Hematopoietic multipotent progenitor cell treated with erythropoietin and hydrocortisone succinate and interleukin-3 and kit ligand, for 4 days (in vitro differentiated cells): ENCODE measurements at regions not wholly inside any gene's neighbourhood (a gene's known extent, or its start where the extent isn't known, plus 50 kb on each side); places are given as distances from the start of the nearest gene placed in this dataset.
"Not testable (repeated sequence)": the region's sequence is repeated elsewhere in the genome, so short reads cannot be mapped to it uniquely, and the experiment has no call there.

Source experiments
- DNase-seq: peaks from one replicate; pipeline ENCODE4 v3.0.0-alpha.2; 2015

DNA sequence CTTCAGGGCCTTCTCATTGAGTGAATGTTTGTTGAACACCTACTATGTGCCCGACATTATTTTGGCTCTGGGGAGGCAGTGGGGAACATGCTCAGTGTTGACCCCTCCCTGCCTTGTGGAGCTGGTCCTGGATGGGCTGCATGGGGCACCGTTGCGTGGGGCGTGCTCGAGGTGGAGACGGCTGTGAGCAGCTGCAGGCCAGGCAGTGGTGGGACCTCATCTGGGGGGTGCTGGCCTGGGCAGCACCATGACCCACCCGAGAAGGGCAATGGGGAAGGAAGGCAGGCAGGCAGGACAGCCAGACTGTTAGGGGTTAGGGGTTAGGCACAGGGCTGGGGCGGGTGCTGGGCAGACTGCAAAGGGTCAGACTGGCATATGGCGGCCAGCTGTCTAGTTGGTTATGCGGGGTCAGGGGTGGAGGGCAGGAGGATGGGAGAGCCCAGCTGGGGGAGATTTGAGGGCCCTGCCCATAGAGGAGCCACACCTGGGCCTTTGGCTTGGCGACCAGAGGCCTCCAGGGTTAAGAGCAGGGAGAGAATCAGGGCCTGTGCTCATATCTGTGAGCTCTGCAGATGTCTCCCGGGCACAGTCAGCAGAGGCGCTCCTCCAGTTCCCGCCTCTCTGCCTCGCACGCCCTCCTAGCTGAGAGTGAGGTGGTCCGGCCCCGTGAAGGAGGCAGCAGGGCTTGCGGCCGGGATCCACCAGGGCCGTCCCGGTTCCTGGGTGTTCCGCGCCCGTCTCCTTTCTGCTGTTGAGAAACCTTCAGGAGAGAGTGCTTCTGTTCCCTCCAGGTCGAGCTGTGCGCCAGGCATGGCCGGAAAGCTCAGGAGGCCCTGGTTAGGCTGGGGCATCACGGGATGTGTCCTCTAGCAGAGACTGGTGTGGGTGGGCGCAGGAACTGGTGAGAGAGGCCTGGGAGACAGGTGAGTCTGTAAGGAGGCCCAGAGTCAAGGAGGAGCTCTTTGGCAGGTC, 73.3 kb downstream of the RGS12 start:
- DNase-seq, result no peak

DNA sequence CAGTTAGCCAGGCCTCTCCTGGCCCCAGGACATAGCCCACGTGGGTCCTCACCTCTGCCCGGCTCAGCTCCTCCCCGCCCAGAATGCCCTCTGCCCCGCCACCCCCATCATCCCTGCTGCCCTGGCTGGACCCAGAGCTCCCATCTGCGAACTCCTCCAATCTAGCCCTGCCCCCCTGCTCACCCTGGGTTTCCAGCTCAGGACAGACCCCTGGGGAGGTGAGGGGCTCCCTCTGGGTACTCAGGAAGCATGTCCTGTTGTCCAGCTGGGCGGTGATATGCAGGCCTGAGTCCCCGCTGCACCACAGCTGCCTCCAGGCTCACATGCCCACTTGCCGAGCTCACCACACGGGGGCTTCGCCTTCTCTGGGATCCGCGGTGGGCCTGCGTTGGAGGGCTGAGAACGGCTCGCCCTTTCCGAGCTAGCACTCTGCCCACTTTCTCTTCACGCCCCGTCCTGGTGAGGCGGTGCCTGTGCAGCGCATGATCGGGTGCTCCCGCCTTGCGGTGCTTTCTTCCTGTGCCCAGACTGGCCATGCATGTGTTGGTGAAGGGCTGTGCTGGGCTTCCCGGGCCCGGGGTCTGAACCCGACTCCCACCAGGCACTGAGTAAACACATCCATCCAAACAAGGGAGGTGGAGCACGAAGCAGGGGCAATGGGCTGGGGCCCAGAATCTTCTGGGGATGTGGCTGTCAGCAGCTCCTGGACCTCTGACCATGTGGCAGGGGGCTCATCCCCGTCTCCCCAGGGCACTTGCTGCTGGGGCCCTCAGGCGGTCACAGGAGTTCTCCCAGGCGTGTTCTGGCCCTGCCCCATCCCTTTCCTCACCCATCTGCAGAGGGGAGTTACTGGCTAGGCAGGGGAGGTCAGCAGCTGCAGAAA, 74.3 kb downstream of the RGS12 start:
- DNase-seq, result no peak

DNA sequence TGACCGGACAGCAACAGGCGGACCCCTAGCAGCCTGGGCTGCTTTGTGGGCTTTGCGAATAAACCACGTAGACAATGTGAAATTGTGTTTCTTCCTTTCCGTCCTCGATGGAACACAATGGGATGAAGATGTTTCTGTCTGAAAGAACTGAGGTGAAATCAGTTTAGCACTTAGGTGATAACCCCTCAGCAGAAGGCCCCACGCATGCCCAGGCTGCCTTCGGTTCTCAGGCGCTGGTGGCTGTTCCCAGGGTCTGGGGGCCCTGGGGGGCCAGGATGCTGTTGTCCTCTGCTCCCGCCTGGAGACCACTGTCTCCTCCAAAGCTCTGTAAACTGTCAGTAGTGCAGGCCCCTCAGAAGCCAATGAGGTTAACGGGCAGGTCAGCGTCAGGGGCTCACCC, 73.9 kb upstream of the HGFAC start:
- no peak for DNase-seq

DNA sequence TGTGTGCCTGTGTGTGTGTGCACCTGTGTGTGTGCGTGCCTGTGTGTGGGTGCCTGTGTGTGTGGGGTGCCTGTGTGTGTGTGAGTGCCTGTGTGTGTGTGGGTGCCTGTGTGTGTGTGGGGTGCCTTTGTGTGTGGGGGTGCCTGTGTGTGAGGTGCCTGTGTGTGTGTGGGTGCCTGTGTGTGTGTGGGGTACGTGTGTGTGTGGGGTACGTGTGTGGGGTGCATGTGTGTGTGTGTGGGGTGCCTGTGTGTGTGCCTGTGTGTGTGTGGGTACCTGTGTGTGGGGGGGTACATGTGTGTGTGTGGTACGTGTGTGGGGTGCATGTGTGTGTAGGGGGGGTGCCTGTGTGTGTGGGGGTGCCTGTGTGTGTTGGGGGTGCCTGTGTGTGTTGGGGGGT, 73.4 kb upstream of the HGFAC start:
- DNase-seq, result no peak

DNA sequence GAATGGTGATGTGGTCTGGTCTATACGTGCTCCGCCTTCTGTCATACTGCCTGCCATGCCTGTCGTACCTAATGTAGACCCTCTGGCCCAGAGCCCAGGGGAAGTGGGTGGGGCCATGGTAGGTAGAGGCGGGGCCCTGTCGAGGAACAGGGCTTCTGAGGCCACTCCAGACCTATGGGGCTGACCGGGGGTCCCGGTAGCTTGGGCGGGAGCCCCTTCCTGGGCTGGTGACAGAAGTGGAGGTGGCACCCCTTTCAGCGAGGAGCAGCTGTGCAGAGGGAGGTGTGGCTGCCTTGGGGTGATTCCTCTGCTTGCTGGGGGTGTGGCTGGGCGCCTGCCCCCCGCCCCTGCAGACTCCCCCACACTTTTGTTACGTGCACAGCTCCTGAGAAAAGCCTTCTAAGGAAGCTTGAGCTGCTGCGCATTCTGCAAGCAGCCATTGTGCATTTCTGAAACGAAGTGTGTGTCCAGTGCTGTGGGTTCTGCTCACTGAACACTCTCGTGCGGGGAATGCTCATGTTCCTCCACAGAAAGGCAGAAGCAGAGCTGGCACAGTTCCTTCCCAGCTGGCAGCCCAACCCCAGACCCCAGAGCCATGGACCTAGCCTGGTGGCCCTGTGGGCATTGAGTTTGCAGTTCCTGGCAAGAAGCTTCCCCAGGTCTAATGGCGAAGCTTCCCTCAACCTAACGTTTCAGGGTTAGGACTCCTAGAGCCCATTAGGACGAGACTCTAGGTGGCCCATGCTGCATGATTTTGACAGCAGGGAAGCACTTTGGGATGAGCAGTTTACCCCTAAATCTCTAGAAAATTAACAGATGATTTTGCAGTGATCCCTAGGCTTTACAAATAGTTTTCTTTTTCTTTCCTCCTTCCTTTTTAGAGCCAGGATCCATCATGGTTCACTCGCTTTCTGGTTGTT, 72.7 kb upstream of the HGFAC start:
- peak; percentile 35 for DNase-seq

DNA sequence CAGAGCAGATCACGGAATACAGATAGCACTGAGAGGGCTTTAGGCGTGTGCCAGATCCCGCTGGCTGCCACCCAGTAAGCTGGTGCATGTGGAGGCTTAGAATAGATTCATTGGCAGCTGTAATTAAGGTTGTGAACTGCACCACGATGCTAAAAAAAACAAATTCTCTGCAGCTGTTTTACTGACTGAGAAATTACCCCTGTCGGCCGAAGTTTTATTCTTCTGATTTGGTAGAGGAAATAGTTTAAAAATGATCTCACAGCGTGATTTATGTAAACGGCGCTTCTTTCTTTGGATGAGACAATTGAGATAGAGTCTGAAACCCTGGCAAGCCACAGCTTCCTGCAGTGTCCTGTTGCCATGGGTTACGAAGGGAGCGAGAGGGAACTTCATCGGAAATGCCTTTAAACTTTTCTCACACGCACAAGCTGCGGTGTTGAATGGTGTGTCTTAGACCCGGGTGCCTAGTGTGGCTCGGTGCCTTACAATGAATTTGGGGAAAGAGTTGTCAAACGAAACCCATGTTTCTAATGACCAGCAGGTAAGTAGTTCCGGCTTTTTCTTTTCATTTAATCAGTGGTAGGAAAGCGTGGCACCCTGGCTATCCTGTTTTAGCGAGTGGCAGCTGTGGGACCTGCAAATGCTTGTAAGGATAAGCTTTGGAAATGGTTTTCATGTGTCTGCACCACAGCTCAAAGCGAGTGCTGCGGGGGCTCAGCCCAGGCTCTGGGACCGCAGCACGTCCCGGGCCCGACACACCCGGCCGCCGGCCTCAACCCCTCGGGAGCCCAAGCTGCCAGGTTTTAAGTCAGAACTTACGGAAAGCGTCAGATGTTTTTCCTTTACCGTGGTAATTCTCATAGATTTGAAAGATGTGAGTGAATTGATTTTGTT, 71.7 kb upstream of the HGFAC start:
- peak; percentile 79 for DNase-seq

DNA sequence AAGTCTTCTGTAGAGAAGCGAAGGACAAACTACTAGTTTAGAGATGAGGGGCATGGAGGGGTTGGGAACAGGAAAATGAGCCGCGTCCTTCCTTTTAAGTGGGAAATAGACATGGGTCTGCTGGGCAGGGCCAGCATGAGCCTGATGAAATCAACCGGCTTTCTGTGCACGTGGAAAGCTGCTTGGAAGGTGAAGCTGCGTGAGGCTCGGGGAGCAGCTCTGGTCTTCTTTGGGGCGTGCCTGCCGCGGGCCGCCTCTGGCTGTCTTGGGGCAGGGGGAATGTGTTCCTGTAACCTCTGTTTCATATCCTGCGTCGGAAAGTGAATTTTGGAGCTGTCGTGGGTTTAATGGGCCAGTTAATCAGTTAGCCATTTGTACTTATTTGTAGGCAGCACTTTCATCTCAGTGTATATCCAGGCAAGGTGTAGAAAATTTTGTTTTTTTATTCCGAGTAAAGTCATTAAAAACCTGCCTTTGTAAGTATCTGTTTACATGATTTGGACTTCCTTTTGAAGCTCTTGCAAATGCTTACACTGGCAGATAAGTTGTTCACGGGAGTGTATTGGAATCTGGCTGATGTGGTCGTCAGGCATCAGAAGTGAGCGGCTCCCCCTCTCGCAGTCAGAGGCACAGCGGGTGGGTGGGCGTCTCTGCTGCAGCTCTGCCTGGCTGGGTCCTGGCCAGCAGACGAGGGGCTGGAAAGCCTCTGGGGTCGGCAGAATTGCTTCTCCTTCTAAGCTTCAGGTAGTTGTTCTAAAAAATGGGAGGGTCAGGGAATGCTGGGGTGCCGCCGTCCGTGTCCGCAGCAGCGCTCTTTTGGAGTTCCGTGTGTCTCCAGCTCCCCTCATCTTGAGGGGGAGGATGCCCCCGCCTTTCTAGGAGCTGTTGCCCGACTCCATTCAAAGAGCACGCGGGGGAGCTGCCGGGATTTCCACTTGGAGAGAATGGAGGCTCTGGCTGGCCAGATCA, 70.5 kb upstream of the HGFAC start:
- DNase-seq, result no peak

DNA sequence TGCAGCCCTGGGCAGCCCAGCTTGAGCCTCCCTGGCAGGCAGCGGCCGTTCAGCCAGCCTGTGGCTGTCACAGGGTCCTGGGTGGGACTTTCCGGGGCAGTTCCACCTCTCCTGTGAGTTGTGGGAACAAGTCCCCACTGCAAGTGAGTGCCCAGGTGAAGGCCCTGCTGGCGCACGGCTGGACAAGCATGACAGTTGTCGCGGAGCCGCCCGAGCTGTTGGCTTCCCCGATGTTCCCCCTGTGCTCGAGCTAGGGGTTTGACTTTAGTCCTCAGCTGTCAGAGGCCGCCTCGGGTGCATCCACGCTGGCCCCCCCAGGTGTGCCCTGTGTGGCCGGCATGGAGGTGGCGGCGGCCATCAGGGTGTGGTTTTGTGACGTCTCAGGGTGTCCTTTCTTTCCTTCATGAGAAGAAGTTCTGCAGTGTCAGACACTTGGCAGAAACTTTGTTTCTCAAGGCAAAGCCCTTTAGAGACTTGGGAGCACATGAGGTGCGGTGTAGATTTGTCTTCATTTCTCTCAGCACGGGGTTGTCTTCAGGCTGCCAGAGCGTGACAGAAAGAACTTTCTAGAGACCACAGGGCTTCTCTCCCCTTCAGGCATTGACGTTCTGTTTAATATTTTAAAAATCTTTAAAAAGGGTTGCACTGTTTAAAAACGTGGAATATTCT, 69.4 kb upstream of the HGFAC start:
- DNase-seq, result no peak

DNA sequence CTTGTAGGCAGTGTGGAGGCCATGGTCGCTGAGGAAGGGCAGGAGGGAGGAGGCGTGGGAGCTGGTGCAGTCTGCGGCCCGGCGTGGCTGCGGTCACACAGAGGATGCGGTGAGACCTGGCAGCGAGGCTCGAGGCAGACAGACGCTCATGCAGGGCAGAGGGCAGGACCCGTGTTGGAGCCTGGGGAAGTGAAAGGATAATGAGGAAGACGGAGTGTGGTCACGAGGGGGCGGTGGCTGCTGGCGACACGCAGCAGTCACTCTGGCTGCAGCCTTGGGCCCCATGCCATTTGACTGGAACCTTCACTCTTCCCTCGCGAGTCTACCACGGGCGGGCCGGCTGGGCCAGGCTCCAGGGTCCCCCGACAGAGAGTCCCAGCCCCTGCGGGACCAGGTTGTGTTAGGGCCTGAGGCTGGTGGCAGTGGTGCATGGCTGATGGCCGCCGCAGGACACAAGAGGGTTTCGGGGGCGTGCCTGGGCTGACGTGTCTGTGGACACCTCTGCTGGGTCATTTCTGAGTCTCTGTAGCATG, 68.8 kb upstream of the HGFAC start:
- peak; percentile 72 for DNase-seq

DNA sequence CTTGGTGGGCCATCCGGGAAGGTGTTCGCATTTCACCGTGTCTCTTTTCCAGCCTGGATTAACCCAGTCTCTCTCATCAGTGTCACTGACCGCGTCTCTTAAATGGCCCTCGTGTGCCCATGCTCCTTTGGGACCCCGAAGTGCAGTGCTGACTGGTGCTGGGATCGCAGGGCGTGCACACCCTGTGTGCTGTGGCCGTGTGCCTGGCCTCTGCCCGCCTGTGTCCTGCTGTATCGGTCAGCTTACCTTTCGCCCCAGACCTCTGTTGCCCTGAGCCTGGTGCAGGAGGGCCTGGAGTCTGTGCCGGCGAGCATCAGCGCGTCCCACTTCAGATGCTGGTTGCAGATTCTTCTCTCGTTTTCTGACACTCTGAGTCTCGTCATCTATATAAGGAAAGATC, 68.3 kb upstream of the HGFAC start:
- no peak for DNase-seq

DNA sequence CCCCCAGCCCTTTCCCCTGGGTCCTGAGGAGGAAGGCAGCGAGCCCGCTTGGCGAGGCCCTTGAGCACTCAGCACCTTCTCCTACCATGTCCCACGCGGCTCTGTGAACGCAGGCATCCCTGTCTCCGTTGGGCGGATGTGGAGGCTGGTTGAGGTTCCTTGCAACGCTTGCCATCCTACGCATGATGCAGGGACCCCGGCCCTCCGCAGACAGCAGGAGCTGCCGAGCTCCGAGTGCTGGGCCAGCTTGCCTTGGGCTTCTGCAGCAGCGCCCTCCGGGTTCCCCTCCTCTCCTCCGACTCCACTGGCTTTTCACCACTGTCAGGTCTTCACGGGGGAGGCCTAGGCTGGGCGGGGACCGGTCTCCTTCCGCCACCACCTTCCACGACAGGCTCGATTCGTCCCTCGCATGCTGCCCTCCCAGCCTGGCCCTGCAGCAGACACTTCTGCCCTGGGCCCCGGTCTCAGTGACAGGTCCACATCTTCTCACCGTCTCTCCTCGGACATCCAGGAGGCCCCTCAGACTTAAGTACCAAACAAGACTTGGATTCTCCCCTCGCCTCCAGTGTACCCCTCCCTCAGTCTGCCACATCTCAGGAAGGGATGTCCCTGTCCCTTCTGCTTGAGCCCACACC, 67.6 kb upstream of the HGFAC start:
- no peak for DNase-seq

DNA sequence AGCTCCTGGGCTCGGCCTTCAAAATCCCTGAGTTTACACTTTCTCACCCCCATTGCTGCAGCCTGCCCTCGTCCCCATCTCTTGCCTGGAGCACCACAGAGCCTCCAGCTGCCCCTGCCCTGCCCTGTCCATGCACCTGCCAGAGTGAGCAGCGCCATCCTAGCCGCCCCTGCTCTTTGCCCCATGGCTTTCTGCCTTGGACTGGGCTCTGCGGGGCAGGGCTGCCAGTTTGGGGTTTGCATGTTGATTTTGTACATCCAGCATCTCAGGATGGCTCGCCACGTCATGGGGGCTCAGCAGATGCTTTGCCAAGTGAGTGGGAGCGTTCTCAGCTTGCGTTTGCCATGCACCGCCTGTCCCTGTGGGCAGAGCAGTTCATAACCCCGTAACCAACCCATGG, 67.1 kb upstream of the HGFAC start:
- no peak for DNase-seq

DNA sequence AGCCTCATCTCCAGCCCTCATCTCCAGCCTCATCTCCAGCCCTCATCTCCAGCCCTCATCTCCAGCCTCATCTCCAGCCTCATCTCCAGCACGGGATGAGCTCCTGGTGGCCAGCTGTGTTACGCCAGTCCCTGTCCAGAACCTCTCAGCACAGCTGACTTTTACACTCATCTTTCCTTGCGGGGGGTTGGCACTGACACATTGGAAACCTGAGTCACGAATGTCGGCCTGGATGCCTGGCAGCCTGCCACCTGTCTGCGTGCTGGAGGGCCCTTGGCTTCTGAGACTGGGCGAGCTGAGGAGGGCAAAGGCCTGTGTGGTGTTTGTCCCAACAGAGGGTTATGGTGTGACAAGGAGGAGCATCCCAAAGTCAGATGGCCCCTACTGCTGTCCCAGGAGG, 66.1 kb upstream of the HGFAC start:
- DNase-seq, result no peak

DNA sequence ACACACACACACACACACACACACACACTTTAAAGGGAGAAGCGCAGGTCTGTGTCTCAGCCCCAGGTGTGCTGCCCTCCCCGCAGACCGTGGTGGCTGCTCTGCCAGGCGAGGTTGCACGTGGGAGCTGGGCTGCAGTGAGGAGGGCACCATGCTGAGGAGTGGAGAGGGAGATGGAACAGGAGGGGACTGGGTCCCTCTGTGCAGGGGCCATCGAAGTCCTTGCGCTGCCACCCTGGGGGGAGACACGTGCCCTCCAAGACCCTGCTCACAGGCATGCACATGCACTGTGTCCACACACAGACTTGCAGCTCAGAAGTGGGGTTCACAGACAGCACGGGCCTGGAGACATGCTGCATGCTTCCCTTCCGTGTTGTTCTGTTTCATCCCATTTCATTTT, 65.5 kb upstream of the HGFAC start:
- DNase-seq, result no peak

DNA sequence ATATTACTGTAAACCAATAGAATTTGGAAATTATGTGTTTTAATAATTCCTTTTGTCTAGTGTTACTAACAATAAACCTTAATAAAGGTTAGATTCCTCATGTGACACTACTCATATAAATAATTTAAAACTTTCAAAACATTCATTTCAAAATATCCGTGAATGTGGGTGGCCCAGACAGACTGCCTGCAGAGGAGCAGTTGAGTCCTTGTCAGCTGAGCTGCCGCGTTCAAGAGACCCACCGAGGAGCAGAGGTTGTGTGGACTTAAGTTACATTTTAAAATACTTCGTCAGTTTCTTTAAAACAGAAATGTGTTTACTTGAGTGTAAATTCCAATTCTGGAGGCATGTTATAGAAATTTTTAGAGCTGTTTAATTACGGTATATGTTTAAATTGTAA, 64.2 kb upstream of the HGFAC start:
- no peak for DNase-seq

DNA sequence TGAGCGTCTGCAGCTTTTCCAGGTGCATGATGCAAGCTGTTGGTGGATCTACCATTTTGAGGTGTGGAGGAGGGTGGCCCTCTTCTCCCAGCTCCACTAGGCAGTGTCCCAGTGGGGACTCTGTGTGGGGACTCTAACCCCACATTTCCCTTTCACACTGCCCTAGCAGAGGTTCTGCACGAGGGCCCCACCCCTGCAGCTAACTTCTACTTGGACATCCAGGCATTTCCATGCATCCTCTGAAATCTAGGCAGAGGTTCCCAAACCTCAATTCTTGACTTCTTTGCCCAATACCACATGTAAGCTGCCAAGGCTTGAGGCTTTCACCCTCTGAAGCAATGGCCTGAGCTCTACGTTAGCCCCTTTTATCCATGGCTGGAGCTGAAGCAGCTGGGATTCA, 61.4 kb upstream of the HGFAC start:
- DNase-seq, result not testable (repeated sequence)

DNA sequence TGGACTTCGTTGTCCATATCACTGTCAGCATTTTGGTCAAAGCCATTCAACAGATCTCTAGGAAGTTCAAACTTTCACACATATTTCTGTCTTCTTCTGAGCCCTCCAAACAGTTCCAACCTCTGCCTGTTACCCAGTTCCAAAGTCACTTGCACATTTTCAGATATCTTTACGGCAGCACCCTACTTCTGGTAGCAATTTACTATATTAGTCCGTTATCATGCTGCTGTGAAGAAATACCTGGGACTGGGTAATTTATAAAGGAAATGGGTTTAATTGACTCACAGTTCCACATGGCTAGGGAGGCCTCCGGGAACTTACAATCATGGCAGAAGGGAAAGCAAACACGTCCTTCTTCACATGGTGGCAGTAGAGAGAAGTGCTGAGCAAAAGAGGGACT, 60.6 kb upstream of the HGFAC start:
- DNase-seq, result not testable (repeated sequence)

DNA sequence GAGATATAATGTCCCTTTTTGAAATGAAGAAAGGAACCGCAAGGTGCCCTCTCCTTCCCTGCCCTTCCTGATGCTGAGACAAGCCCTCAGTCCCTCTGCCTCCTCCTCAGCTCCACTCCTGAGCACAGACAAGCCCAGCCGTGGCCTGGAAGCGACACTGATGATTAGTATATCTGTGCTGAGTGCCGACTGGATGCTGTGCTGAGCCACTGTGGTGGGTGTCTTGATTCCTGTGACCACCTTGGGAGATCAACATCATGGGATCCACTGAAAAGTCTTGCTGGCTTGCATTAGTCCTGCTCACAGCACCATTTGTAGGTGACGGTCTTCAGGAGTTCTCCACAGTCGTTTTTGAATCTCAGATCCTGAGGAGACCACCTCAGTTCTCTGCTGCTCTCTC, 59.5 kb upstream of the HGFAC start:
- no peak for DNase-seq

DNA sequence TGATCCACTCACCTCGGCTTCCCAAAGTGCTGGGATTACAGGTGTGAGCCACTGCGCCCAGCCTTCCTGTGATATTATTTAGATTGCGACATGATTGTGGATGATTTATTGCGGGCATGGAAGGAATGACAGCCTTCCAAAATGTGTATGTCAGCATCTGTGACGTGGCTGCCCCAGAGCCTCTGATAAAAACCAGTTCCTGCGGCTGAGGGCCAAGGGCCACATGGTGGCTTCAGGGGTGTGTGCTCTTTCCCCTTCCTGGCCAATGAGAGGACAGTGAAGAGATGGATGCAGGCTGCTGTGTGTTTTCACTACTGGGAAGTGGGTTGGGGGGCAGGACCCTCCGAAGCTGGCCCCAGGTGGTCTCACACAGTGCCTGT, 57.4 kb upstream of the HGFAC start:
- DNase-seq, result no peak
